IPS-20b (cell line): ENCODE measurements at regions not wholly inside any gene's neighbourhood (a gene's known extent, or its start where the extent isn't known, plus 50 kb on each side); places are given as distances from the start of the nearest gene placed in this dataset.
"Not testable (repeated sequence)": the region's sequence is repeated elsewhere in the genome, so short reads cannot be mapped to it uniquely, and the experiment has no call there.

Experiments used
- H3K27ac ChIP-seq: one replicate; pipeline ENCODE4 v1.5.1; 2013; ENCODE audit warnings: low read length
- H3K27me3 ChIP-seq: 2 replicates; pipeline ENCODE4 v1.6.1; 2013; ENCODE audit warnings: mild to moderate bottlenecking, low read length, inconsistent platforms; ENCODE audit not compliant: insufficient read depth
- H3K36me3 ChIP-seq: 2 replicates; pipeline ENCODE4 v1.6.1; 2013; ENCODE audit warnings: low read depth, mild to moderate bottlenecking, inconsistent platforms, low read length, moderate library complexity; ENCODE audit not compliant: insufficient read depth
- H3K4me1 ChIP-seq: 2 replicates; pipeline ENCODE4 v1.6.1; 2013; ENCODE audit warnings: mild to moderate bottlenecking, control low read depth, inconsistent platforms, low read length, moderate library complexity; ENCODE audit not compliant: insufficient read depth
- H3K4me3 ChIP-seq: 2 replicates; pipeline ENCODE4 v1.5.1; 2013; ENCODE audit warnings: mild to moderate bottlenecking, low read length, inconsistent platforms
- H3K9ac ChIP-seq: 2 replicates; pipeline ENCODE4 v1.6.1; 2013; ENCODE audit warnings: low read depth, mild to moderate bottlenecking, inconsistent platforms, low read length, moderate library complexity
- H3K9me3 ChIP-seq: 2 replicates; pipeline ENCODE4 v1.6.1; 2013; ENCODE audit warnings: mild to moderate bottlenecking, low read depth, low read length, inconsistent platforms; ENCODE audit not compliant: insufficient read depth

DNA sequence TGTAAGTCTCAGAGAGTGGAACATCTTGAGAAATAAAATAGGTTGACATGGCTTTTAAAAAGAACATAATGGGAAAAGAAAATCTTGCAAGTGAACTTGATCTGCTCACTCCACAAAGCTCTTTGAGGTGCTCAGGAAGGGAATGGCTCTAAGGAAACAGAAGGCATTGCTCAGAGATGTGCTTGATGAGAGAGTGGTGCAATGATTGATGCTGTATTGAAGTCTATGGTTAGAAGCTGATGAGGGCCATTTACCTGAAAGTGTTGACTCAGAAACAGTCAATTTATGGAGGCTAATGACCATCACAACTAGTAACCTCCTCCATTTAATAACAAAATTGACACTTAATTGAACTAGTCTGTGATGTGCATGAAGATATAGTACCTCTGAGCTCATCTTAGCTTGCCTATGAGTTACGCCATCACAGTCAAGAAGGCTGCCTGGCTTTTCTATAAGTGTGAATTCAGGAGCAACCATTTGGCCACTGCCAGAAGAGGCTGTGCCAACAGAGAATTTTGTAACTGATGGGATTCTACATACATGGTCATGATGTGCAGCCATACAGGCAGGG, 639.1 kb downstream of the JRKL start:
- Histone ChIP-seq H3K36me3 (no peaks in the 10 kb centered on the region), H3K9me3 (peaks cover 9% of the 10 kb centered on the region; the same call in 1 of the 2 replicates), H3K4me1 (no peaks in the 10 kb centered on the region; the same call in 1 of the 2 replicates), H3K4me3 (no peak overlapping the region), H3K9ac (no peak overlapping the region), H3K27ac (no peak overlapping the region), H3K27me3 (no peaks in the 10 kb centered on the region)

DNA sequence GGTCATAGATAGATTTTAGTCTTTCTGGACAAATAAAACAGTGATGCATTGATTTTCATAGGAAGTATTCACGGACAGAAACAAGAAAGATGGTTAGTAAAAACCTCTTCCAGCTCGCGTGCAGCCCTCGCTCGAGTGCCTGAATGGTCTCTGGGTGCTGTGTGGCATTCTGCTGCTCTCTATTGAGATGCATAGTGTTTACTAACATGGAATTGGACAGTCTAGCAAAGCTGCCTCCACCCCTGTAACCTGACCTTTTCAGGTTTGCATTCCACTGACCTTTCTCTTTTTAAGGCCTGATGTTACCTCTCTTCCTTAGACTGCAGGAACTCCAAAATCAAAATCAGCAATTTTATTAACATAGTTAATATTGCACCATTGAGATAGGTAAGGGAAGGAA, 643.4 kb downstream of the JRKL start:
- Histone ChIP-seq H3K4me3 (no peak overlapping the region), H3K27ac (no peak overlapping the region), H3K9me3 (no peaks in the 10 kb centered on the region), H3K9ac (no peak overlapping the region), H3K4me1 (no peaks in the 10 kb centered on the region; the same call in 1 of the 2 replicates), H3K36me3 (no peaks in the 10 kb centered on the region), H3K27me3 (no peaks in the 10 kb centered on the region)

DNA sequence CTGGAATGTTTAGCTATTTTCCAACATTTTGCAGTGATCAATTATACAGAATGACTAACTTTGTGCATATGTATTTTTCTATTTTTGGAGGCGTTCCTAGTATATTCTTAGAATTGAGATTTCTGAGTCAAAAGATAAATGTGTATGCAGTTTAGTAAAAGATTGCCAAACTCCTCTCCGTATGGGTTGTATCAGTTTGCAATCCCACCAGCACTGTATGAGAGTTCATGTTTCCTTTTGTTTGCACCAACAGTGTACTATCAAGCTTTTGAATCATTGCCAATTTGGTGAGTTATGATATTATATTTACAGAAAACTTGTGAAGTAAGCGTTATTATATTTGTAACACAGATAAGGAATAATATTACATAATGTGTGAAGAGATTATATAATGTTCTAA, 658.7 kb downstream of the JRKL start:
- Histone ChIP-seq H3K9ac (no peak overlapping the region), H3K27ac (no peak overlapping the region), H3K4me1 (no peaks in the 10 kb centered on the region), H3K27me3 (no peaks in the 10 kb centered on the region), H3K4me3 (no peak overlapping the region), H3K9me3 (peaks cover 6% of the 10 kb centered on the region), H3K36me3 (no peaks in the 10 kb centered on the region)

DNA sequence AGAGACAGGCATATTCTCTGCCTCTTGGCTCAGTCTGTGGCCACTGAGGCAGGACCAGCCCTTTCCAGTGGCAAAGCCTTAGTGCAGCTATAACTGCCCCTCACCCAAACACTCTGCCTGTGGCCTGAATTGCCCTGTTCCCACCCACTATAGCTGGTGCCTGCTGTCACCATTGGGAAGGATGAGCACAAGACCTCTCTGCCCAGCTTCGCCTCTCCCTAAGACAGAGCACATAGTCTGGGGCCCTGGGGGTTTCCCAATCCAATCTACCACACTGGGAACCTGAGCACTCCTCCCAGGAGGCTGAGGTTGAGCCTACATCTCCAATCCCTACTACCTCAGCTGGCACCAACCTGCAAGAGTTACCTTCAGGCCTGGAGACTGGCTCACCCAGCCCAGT, 670.4 kb downstream of the JRKL start:
- no peak overlapping the region for H3K4me3 ChIP-seq
- no peaks in the 10 kb centered on the region for H3K4me1 ChIP-seq
- H3K9ac ChIP-seq, result no peak overlapping the region
- no peaks in the 10 kb centered on the region for H3K9me3 ChIP-seq
- no peaks in the 10 kb centered on the region for H3K36me3 ChIP-seq
- no peaks in the 10 kb centered on the region for H3K27me3 ChIP-seq
- no peak overlapping the region for H3K27ac ChIP-seq

DNA sequence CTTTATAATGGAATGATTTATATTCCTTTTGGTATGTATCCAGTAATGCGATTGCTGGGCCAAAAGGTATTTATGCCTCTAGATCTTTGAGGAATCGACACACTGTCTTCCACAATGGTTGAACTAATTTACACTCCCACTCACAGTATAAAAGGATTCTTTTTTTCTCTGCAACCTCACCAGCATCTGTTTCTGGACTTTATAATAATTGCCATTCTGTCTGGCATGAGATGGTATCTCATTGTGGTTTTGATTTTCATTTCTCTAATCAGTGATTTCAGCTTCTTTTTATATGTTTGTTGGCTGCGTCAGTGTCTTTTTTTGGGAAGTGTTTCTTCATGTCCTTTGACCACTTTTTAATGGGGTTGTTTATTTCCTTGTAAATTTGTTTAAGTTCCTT, 679.3 kb downstream of the JRKL start:
- Histone ChIP-seq H3K36me3 (no peaks in the 10 kb centered on the region), H3K4me1 (no peaks in the 10 kb centered on the region), H3K4me3 (no peak overlapping the region), H3K27ac (no peak overlapping the region), H3K9me3 (peaks cover 16% of the 10 kb centered on the region), H3K27me3 (no peaks in the 10 kb centered on the region), H3K9ac (no peak overlapping the region)

DNA sequence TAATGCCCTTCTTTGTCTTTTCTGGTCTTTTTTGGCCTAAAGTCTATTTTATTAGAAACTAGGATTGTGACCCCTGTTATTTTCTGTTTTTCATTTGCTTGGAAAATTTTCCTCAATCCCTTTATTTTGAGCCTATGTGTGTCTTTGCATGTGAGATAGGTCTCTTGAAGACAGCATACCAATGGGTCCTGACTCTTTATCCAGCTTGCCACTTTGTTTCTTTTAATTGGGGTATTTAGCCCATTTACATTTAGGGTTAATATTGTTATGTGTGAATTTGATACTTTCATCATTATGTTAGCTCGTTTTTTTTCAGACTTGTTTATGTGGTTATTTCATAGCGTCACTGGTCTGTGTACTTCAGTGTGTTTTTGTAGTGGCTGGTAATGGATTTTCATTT, 682.6 kb downstream of the JRKL start:
- no peak overlapping the region for H3K4me3 ChIP-seq
- no peak overlapping the region for H3K27ac ChIP-seq
- no peak overlapping the region for H3K9ac ChIP-seq
- peaks cover 17% of the 10 kb centered on the region for H3K9me3 ChIP-seq
- no peaks in the 10 kb centered on the region for H3K27me3 ChIP-seq
- no peaks in the 10 kb centered on the region for H3K4me1 ChIP-seq
- H3K36me3 ChIP-seq, result no peaks in the 10 kb centered on the region

DNA sequence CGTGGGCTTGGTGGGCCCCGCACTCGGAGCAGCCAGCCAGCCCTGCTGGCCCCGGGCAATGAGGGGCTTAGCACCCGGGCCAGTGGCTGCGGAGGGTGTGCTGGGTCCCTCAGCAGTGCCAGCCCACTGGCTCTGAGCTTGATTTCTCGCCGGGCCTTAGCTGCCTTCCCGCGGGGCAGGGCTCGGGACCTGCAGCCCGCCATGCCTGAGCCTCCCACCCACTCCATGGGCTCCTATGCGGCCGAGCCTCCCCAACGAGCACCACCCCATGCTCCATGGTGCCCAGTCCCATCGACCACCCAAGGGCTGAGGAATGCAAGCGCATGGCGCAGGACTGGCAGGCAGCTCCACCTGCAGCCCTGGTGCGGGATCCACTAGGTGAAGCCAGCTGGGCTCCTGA, 686.9 kb downstream of the JRKL start:
- H3K4me1 ChIP-seq, result not testable (repeated sequence)

DNA sequence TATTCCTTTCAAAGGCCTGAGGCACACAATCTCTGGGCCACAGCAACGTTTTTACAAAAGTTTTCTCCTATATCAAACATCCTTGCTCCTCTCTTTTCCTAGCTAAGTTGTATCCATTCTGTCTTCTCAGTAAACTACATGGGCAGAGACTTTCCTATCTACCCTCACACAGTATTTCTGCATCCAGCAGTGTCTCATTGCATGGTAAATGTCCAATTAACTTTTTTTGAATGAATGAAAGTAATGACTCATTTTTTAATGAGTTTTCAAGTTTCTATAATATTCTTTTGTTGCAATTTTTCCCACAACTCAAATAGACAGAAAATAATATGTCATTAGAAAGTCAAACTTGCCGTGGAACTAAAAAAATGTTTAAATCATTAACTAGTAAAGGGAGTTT, 688.6 kb downstream of the JRKL start:
- Histone ChIP-seq H3K4me1 (no peaks in the 10 kb centered on the region), H3K27me3 (no peaks in the 10 kb centered on the region), H3K9ac (no peak overlapping the region)

More for the DNA sequence above, 686.9 kb downstream of the JRKL start:
- not testable (repeated sequence) for H3K4me3 ChIP-seq, H3K9ac ChIP-seq, H3K36me3 ChIP-seq, H3K27me3 ChIP-seq, H3K27ac ChIP-seq
- H3K9me3 ChIP-seq, result peaks cover 15% of the 10 kb centered on the region

DNA sequence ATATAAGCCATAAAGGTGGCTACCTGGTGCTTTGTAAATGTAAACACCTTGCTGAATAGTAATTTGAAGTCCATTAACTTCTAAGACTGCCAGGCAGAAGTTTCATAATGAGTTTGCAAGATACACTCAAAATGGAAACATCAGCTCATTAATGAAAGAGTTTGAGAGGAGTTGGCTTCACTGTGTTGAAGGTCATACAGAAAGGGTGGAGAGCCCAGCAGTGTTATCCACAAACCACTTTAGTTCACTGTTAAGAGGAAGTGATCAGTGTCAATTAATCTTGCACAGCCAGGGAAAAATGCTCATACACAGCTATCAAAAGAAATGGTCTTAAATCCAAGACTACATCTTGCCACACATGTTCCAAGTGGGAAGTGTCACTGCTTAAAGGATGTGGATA, 689.4 kb downstream of the JRKL start:
- no peaks in the 10 kb centered on the region for H3K4me1 ChIP-seq
- no peaks in the 10 kb centered on the region for H3K27me3 ChIP-seq
- no peak overlapping the region for H3K9ac ChIP-seq
- no peak overlapping the region for H3K27ac ChIP-seq
- H3K9me3 ChIP-seq, result 0 out of 2 replicates have a peak, but pooled peaks cover under 1% of the 10 kb centered on the region
- H3K36me3 ChIP-seq, result no peaks in the 10 kb centered on the region
- H3K4me3 ChIP-seq, result no peak overlapping the region

More for the DNA sequence above, 688.6 kb downstream of the JRKL start:
- H3K9me3 ChIP-seq, result peaks cover 5% of the 10 kb centered on the region; the same call in 1 of the 2 replicates
- no peak overlapping the region for H3K4me3 ChIP-seq
- no peak overlapping the region for H3K27ac ChIP-seq
- no peaks in the 10 kb centered on the region for H3K36me3 ChIP-seq

DNA sequence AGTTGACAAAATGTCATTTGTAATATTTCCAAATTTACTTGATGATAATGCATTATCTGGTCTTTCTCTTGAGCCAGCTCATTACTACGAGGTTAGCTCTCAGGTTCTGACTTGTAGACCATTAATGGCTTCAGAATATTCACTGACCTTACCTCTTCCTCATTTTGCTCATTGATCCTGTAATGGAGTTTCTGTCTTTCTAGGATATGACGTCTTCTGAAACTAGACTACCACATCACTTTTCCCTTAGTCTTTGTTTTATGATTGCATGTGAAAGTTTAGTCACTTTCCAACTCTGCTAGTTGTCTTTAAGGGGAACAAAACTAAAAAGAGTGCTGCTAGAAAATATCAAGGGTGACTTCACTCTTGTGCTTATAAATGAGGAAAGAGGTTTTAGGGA, 697.6 kb downstream of the JRKL start:
- no peak overlapping the region for H3K4me3 ChIP-seq
- H3K27me3 ChIP-seq, result no peaks in the 10 kb centered on the region
- no peaks in the 10 kb centered on the region for H3K4me1 ChIP-seq
- H3K27ac ChIP-seq, result no peak overlapping the region
- H3K9ac ChIP-seq, result no peak overlapping the region
- no peaks in the 10 kb centered on the region for H3K36me3 ChIP-seq
- H3K9me3 ChIP-seq, result no peaks in the 10 kb centered on the region

DNA sequence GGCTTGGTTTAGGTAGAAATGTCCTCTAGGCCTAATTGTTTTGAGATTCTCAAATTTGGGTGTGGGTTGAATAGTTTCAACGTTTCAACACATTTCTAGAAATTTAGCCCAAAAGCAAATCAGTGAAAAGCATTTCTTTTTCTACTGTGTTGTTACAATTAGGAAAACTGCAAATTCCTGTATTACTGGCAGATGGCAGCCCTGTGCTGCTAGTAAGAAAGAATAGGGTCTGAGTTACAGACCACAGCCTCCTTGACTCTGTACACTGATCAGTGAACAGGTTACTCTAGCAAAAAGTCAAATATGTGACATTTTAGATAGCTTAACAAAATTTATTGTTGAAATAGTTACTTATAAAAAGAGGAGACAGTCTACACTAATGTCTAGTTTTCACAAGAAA, 703.0 kb downstream of the JRKL start:
- Histone ChIP-seq H3K9me3 (no peaks in the 10 kb centered on the region), H3K4me1 (no peaks in the 10 kb centered on the region), H3K4me3 (no peak overlapping the region), H3K9ac (no peak overlapping the region), H3K27ac (no peak overlapping the region), H3K36me3 (no peaks in the 10 kb centered on the region), H3K27me3 (no peaks in the 10 kb centered on the region)

DNA sequence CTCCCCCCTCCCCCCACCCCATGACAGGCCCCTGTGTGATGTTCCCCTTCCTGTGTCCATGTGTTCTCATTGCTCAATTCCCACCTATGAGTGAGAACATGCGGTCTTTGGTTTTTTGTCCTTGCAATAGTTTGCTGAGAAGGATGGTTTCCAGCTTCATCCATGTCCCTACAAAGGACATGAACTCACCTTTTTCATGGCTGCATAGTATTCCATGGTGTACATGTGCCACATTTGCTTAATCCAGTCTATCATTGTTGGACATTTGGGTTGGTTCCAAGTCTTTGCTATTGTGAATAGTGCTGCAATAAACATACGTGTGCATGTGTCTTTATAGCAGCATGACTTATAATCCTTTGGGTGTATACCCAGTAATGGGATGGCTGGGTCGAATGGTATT, 712.4 kb downstream of the JRKL start:
- H3K36me3 ChIP-seq, H3K27ac ChIP-seq, H3K9me3 ChIP-seq, H3K27me3 ChIP-seq, H3K4me1 ChIP-seq, H3K9ac ChIP-seq, H3K4me3 ChIP-seq: not testable (repeated sequence)
